H9 (cell line): ENCODE measurements at regions not wholly inside any gene's neighbourhood (a gene's known extent, or its start where the extent isn't known, plus 50 kb on each side); places are given as distances from the start of the nearest gene placed in this dataset.

Source experiments
- DNase-seq: peaks from one replicate; pipeline ENCODE4 v3.0.0-alpha.2; 2017
- H2AFZ ChIP-seq: one replicate; pipeline ENCODE4 v1.6.1; 2013; ENCODE audit warnings: mild to moderate bottlenecking, low read length, control low read depth, moderate library complexity
- H2AK5ac ChIP-seq: 2 replicates; pipeline ENCODE4 v1.6.1; 2013; ENCODE audit warnings: low read length, control low read depth, mixed read lengths; ENCODE audit not compliant: insufficient read length
- H2BK120ac ChIP-seq: one replicate; pipeline ENCODE4 v1.6.1; 2013; ENCODE audit warnings: low read depth, mild to moderate bottlenecking, low read length, control low read depth, inconsistent platforms; ENCODE audit not compliant: poor library complexity, severe bottlenecking
- H2BK12ac ChIP-seq: 2 replicates; pipeline ENCODE4 v1.6.1; 2013; ENCODE audit warnings: low read length, control low read depth, mixed read lengths, low read depth; ENCODE audit not compliant: insufficient read length
- H2BK15ac ChIP-seq: 2 replicates; pipeline ENCODE4 v1.6.1; 2013; ENCODE audit warnings: low read depth, low read length, control low read depth
- H2BK20ac ChIP-seq: one replicate; pipeline ENCODE4 v1.6.1; 2013; ENCODE audit warnings: low read depth, mild to moderate bottlenecking, low read length, control low read depth, inconsistent platforms; ENCODE audit not compliant: poor library complexity, severe bottlenecking
- H2BK5ac ChIP-seq: 2 replicates; pipeline ENCODE4 v1.6.1; 2013; ENCODE audit warnings: low read length, control low read depth, mixed read lengths; ENCODE audit not compliant: insufficient read length
- H3K14ac ChIP-seq: 2 replicates; pipeline ENCODE4 v1.6.1; 2013; ENCODE audit warnings: low read length, control low read depth; ENCODE audit not compliant: insufficient read depth
- H3K18ac ChIP-seq: 2 replicates; pipeline ENCODE4 v1.6.1; 2013; ENCODE audit warnings: low read depth, mild to moderate bottlenecking, mixed read lengths, low read length, control low read depth; ENCODE audit not compliant: insufficient read length
- H3K23ac ChIP-seq: 2 replicates; pipeline ENCODE4 v1.6.1; 2013; ENCODE audit warnings: low read length, control low read depth, mixed read lengths, low read depth; ENCODE audit not compliant: insufficient read length
- H3K23me2 ChIP-seq: 2 replicates; pipeline ENCODE4 v1.6.1; 2013; ENCODE audit warnings: low read depth, mild to moderate bottlenecking, mixed read lengths, low read length, control low read depth; ENCODE audit not compliant: insufficient read length, poor library complexity, severe bottlenecking
- H3K27ac ChIP-seq: 2 replicates; pipeline ENCODE4 v1.5.1; 2013; ENCODE audit warnings: low read length, control low read depth, mixed read lengths, low read depth; ENCODE audit not compliant: insufficient read length
- H3K27me3 ChIP-seq: 2 replicates; pipeline ENCODE4 v1.6.1; 2013; ENCODE audit warnings: low read length, control low read depth, inconsistent platforms; ENCODE audit not compliant: insufficient read depth
- H3K4ac ChIP-seq: 2 replicates; pipeline ENCODE4 v1.6.1; 2013; ENCODE audit warnings: low read depth, mild to moderate bottlenecking, control low read depth, inconsistent platforms, low read length, moderate library complexity
- H3K4me1 ChIP-seq: 2 replicates; pipeline ENCODE4 v1.6.1; 2013; ENCODE audit warnings: low read length, control low read depth, inconsistent platforms; ENCODE audit not compliant: insufficient read depth
- H3K4me2 ChIP-seq: 2 replicates; pipeline ENCODE4 v1.6.1; 2013; ENCODE audit warnings: low read length, control low read depth, mixed read lengths; ENCODE audit not compliant: insufficient read length, insufficient read depth
- H3K56ac ChIP-seq: 2 replicates; pipeline ENCODE4 v1.6.1; 2013; ENCODE audit warnings: low read depth, mild to moderate bottlenecking, mixed read lengths, low read length, control low read depth; ENCODE audit not compliant: insufficient read length
- H3K79me1 ChIP-seq: 2 replicates; pipeline ENCODE4 v1.6.1; 2013; ENCODE audit warnings: low read depth, mild to moderate bottlenecking, moderate library complexity, low read length, control low read depth, inconsistent platforms; ENCODE audit not compliant: insufficient read depth, poor library complexity, severe bottlenecking
- H3K79me2 ChIP-seq: 2 replicates; pipeline ENCODE4 v1.6.1; 2013; ENCODE audit warnings: low read length, control low read depth, inconsistent platforms; ENCODE audit not compliant: insufficient read depth
- H3K9ac ChIP-seq: 2 replicates; pipeline ENCODE4 v1.6.1; 2013; ENCODE audit warnings: low read length, control low read depth, mixed read lengths; ENCODE audit not compliant: insufficient read length; ENCODE audit errors: extremely low read depth
- H3K9me3 ChIP-seq: one replicate; pipeline ENCODE4 v1.6.1; 2013; ENCODE audit warnings: low read depth, low read length, inconsistent platforms; ENCODE audit not compliant: control insufficient read depth
- H3T11ph ChIP-seq: one replicate; pipeline ENCODE4 v1.6.1; 2013; ENCODE audit warnings: mild to moderate bottlenecking, low read length, control low read depth, inconsistent platforms
- H4K20me1 ChIP-seq: one replicate; pipeline ENCODE4 v1.6.1; 2013; ENCODE audit not compliant: control insufficient read depth, insufficient read length, insufficient read depth
- H4K5ac ChIP-seq: 2 replicates; pipeline ENCODE4 v1.6.1; 2013; ENCODE audit warnings: low read depth, mild to moderate bottlenecking, mixed read lengths, low read length, control low read depth; ENCODE audit not compliant: insufficient read length
- H4K8ac ChIP-seq: replicated peaks from 2 replicates; pipeline ENCODE4 v1.6.1; 2013; ENCODE audit warnings: low read length, control low read depth, mixed read lengths, low read depth; ENCODE audit not compliant: insufficient read length
- H4K91ac ChIP-seq: 2 replicates; pipeline ENCODE4 v1.6.1; 2013; ENCODE audit warnings: low read depth, mild to moderate bottlenecking, moderate library complexity, mixed read lengths, low read length, control low read depth; ENCODE audit not compliant: insufficient read length
- H3K27ac Mint-ChIP-seq, 3 experiments: 2 replicates in 2 of 3; 3 replicates in 1 of 3; pipeline ENCODE4 v1.8.0; 2020 to 2021; ENCODE audit warnings: mixed read lengths in 3 of 3, mild to moderate bottlenecking in 1 of 3, moderate library complexity in 1 of 3
- H3K27me3 Mint-ChIP-seq: 2 replicates; pipeline ENCODE4 v1.8.0; 2021; ENCODE audit warnings: low read depth, mild to moderate bottlenecking, moderate library complexity, mixed read lengths
- H3K36me3 Mint-ChIP-seq, 3 experiments: 2 replicates in 2 of 3; 3 replicates in 1 of 3; pipeline ENCODE4 v1.8.0; 2020 to 2021; ENCODE audit warnings: low read depth in 3 of 3, mixed read lengths in 3 of 3; ENCODE audit not compliant: insufficient read depth in 1 of 3
- H3K4me1 Mint-ChIP-seq, 2 experiments: 2 replicates each; pipeline ENCODE4 v1.8.0; 2020; ENCODE audit warnings: mixed read lengths in 2 of 2
- H3K4me3 Mint-ChIP-seq, 2 experiments: 2 replicates in 1 of 2; 3 replicates in 1 of 2; pipeline ENCODE4 v1.8.0; 2020 to 2021; ENCODE audit warnings: mild to moderate bottlenecking in 2 of 2, mixed read lengths in 2 of 2, moderate library complexity in 1 of 2
- H3K9me3 Mint-ChIP-seq, 2 experiments: 2 replicates in 1 of 2; 3 replicates in 1 of 2; pipeline ENCODE4 v1.8.0; 2020; ENCODE audit warnings: mild to moderate bottlenecking in 2 of 2, mixed read lengths in 2 of 2, moderate library complexity in 1 of 2
- CTCF ChIP-seq: fragments of 200-600 bp; sonication (generic); conservative IDR thresholded peaks from 3 replicates; pipeline ENCODE4 v1.8.0; 2021; ENCODE audit warnings: antibody characterized with exemption, mild to moderate bottlenecking
- WGBS: extraction: QIAGEN DNeasy Blood & Tissue Kit; methylation state at CpG from one replicate; pipeline ENCODE4 v1.1.7; 2013; ENCODE audit warnings: missing lambda C conversion rate, low lambda C conversion rate, mixed read lengths; ENCODE audit not compliant: insufficient read length; ENCODE audit errors: extremely low coverage; 5-methylcytosine and 5-hydroxymethylcytosine counted together

DNA sequence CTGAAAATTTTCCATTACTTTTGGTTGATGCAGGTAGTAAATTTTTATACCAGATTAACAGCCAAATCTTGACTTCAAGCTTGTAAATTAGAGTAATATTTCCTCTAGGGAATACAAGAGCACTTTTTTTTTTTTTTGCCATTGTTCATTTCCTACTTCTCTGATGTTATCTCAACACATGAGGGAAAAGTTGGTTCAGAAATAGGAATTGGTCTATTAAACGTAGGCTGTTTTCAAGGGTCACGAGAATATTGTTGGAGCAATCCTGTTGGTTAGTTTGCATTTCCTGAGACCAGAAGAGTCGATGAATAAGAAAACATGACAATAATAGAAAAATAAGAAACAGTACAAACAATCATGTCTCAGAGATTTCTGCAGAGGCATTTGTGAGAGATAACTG is 453.9 kb upstream of the CCDC179 start:
- no peaks in the 10 kb centered on the region for H3K27me3 ChIP-seq
- no peak overlapping the region for H2AK5ac ChIP-seq
- H3K27me3 Mint-ChIP-seq = no peaks in the 10 kb centered on the region
- WGBS = no CpG with 5 or more reads among the region's 3 CpGs
- H3K4me2 ChIP-seq = no peak overlapping the region
- no peaks in the 10 kb centered on the region for H3K9me3 ChIP-seq
- no peaks in the 10 kb centered on the region for H3K79me2 ChIP-seq
- no peaks in the 10 kb centered on the region for H3K79me1 ChIP-seq
- no peak overlapping the region for H3K18ac ChIP-seq
- no peaks in the 10 kb centered on the region for H3K23me2 ChIP-seq
- no peak overlapping the region for H3K14ac ChIP-seq
- H3K4me1 ChIP-seq = no peaks in the 10 kb centered on the region
- no peak overlapping the region for H4K91ac ChIP-seq
- H4K8ac ChIP-seq = no peak overlapping the region
- no peaks in the 10 kb centered on the region for H3K36me3 Mint-ChIP-seq
- H3K4me1 Mint-ChIP-seq = no peaks in the 10 kb centered on the region
- no peak for DNase-seq
- no peak overlapping the region for H3K27ac Mint-ChIP-seq
- no peak overlapping the region for H3K9ac ChIP-seq
- H3K56ac ChIP-seq = no peak overlapping the region
- no peak overlapping the region for H2AFZ ChIP-seq
- H2BK20ac ChIP-seq = no peak overlapping the region
- no peak overlapping the region for H3T11ph ChIP-seq
- TF ChIP-seq CTCF = no peak
- no peak overlapping the region for H2BK5ac ChIP-seq
- no peak overlapping the region for H3K4me3 Mint-ChIP-seq
- peaks cover 0 to 3% of the 10 kb centered on the region in 2 experiments; a peak in 2 of 5 replicates for H3K9me3 Mint-ChIP-seq
- H2BK15ac ChIP-seq = no peak overlapping the region
- no peak overlapping the region for H3K27ac ChIP-seq
- no peak overlapping the region for H4K5ac ChIP-seq
- no peak overlapping the region for H2BK12ac ChIP-seq
- H3K23ac ChIP-seq = no peak overlapping the region
- no peaks in the 10 kb centered on the region for H4K20me1 ChIP-seq
- no peak overlapping the region for H2BK120ac ChIP-seq
- H3K4ac ChIP-seq = no peak overlapping the region
